ENCODE measurements at regions not wholly inside any gene's neighbourhood (a gene's known extent, or its start where the extent isn't known, plus 50 kb on each side); places are given as distances from the start of the nearest gene placed in this dataset.

GRCh38 chr3:194246709-194247349 lies 104.3 kb downstream of the CPN2 start:
- H3K9me3 Mint-ChIP-seq, result no peaks in the 10 kb centered on the region
- peaks cover 23% of the 10 kb centered on the region for H3K27me3 Mint-ChIP-seq (ENCODE audit: low read depth)
- no peak overlapping the region for H3K27ac Mint-ChIP-seq
- no peak for DNase-seq (ENCODE audit: low spot score)
- intact Hi-C loops (cut with micrococcal nuclease), result no loop called here
- no peaks in the 10 kb centered on the region for H3K36me3 Mint-ChIP-seq (ENCODE audit: low read depth)
- no peak overlapping the region for H3K4me3 Mint-ChIP-seq (ENCODE audit: low read depth)
- peaks cover 4% of the 10 kb centered on the region for H3K4me1 Mint-ChIP-seq (ENCODE audit: low read depth)

- Mint-ChIP-seq H3K36me3 (ENCODE audit: low read depth) (no peaks in the 10 kb centered on the region), H3K4me1 (ENCODE audit: low read depth) (peaks cover 6% of the 10 kb centered on the region), H3K27me3 (ENCODE audit: low read depth) (peaks cover 20% of the 10 kb centered on the region), H3K27ac (no peak overlapping the region), H3K4me3 (ENCODE audit: low read depth) (no peak overlapping the region), H3K9me3 (no peaks in the 10 kb centered on the region)
- no peak for DNase-seq (ENCODE audit: low spot score)
- intact Hi-C loops (cut with micrococcal nuclease), result no loop called here
Measured at GRCh38 chr3:194247350-194247740, 103.8 kb downstream of the CPN2 start.

GRCh38 chr3:194249323-194250097 lies 101.6 kb downstream of the CPN2 start:
- intact Hi-C loops (cut with micrococcal nuclease), result no loop called here
- Mint-ChIP-seq H3K4me3 (ENCODE audit: low read depth) (no peak overlapping the region), H3K4me1 (ENCODE audit: low read depth) (peaks cover 18% of the 10 kb centered on the region), H3K36me3 (ENCODE audit: low read depth) (no peaks in the 10 kb centered on the region), H3K27me3 (ENCODE audit: low read depth) (peaks cover 8% of the 10 kb centered on the region), H3K27ac (no peak overlapping the region), H3K9me3 (no peaks in the 10 kb centered on the region)
- no peak for DNase-seq (ENCODE audit: low spot score)

- H3K9me3 Mint-ChIP-seq, result no peaks in the 10 kb centered on the region
- H3K27me3 Mint-ChIP-seq (ENCODE audit: low read depth), result peaks cover 7% of the 10 kb centered on the region
- H3K27ac Mint-ChIP-seq, result no peak overlapping the region
- H3K4me3 Mint-ChIP-seq (ENCODE audit: low read depth), result no peak overlapping the region
- no peaks in the 10 kb centered on the region for H3K36me3 Mint-ChIP-seq (ENCODE audit: low read depth)
- H3K4me1 Mint-ChIP-seq (ENCODE audit: low read depth), result peaks cover 20% of the 10 kb centered on the region
- DNase-seq (ENCODE audit: low spot score), result no peak
- intact Hi-C loops (cut with micrococcal nuclease), result no loop called here
Measured at GRCh38 chr3:194250098-194251002, 100.8 kb downstream of the CPN2 start.

- Mint-ChIP-seq H3K27me3 (ENCODE audit: low read depth) (peaks cover 7% of the 10 kb centered on the region), H3K36me3 (ENCODE audit: low read depth) (no peaks in the 10 kb centered on the region), H3K9me3 (no peaks in the 10 kb centered on the region), H3K27ac (no peak overlapping the region), H3K4me3 (ENCODE audit: low read depth) (no peak overlapping the region), H3K4me1 (ENCODE audit: low read depth) (peaks cover 27% of the 10 kb centered on the region)
- intact Hi-C loops (cut with micrococcal nuclease), result no loop called here
- DNase-seq (ENCODE audit: low spot score), result no peak
Measured at GRCh38 chr3:194251007-194251406, 100.1 kb downstream of the CPN2 start.

- H3K27me3 Mint-ChIP-seq (ENCODE audit: low read depth), result peaks cover 7% of the 10 kb centered on the region
- no peak overlapping the region for H3K4me3 Mint-ChIP-seq (ENCODE audit: low read depth)
- H3K36me3 Mint-ChIP-seq (ENCODE audit: low read depth), result no peaks in the 10 kb centered on the region
- intact Hi-C loops (cut with micrococcal nuclease), result no loop called here
- no peak overlapping the region for H3K27ac Mint-ChIP-seq
- no peak for DNase-seq (ENCODE audit: low spot score)
- peaks cover 31% of the 10 kb centered on the region for H3K4me1 Mint-ChIP-seq (ENCODE audit: low read depth)
- H3K9me3 Mint-ChIP-seq, result no peaks in the 10 kb centered on the region
Measured at GRCh38 chr3:194251461-194251860, 99.7 kb downstream of the CPN2 start.

GRCh38 chr3:194251891-194252560 lies 99.1 kb downstream of the CPN2 start:
- no peak overlapping the region for H3K27ac Mint-ChIP-seq
- DNase-seq (ENCODE audit: low spot score), result no peak
- no peaks in the 10 kb centered on the region for H3K36me3 Mint-ChIP-seq (ENCODE audit: low read depth)
- no peaks in the 10 kb centered on the region for H3K9me3 Mint-ChIP-seq
- peaks cover 2% of the 10 kb centered on the region for H3K27me3 Mint-ChIP-seq (ENCODE audit: low read depth)
- no peak overlapping the region for H3K4me3 Mint-ChIP-seq (ENCODE audit: low read depth)
- intact Hi-C loops (cut with micrococcal nuclease), result no loop called here
- peaks cover 37% of the 10 kb centered on the region for H3K4me1 Mint-ChIP-seq (ENCODE audit: low read depth)

- Mint-ChIP-seq H3K27me3 (ENCODE audit: low read depth) (peaks cover 2% of the 10 kb centered on the region), H3K9me3 (peaks cover 6% of the 10 kb centered on the region), H3K36me3 (ENCODE audit: low read depth) (peaks cover 1% of the 10 kb centered on the region), H3K4me3 (ENCODE audit: low read depth) (no peak overlapping the region), H3K27ac (no peak overlapping the region), H3K4me1 (ENCODE audit: low read depth) (peaks cover 38% of the 10 kb centered on the region)
- intact Hi-C loops (cut with micrococcal nuclease), result no loop called here
- DNase-seq (ENCODE audit: low spot score), result no peak
Measured at GRCh38 chr3:194253270-194253669, 97.9 kb downstream of the CPN2 start.

- intact Hi-C loops (cut with micrococcal nuclease), result loop anchor here (2.0 kb wide), 1 partner anchor 53 kb away; no protein-coding TSS in a partner anchor
- DNase-seq (ENCODE audit: low spot score), result no peak
- Mint-ChIP-seq H3K36me3 (ENCODE audit: low read depth) (peaks cover 5% of the 10 kb centered on the region), H3K4me1 (ENCODE audit: low read depth) (peaks cover 38% of the 10 kb centered on the region), H3K27ac (no peak overlapping the region), H3K9me3 (peaks cover 10% of the 10 kb centered on the region), H3K27me3 (ENCODE audit: low read depth) (peaks cover 4% of the 10 kb centered on the region), H3K4me3 (ENCODE audit: low read depth) (no peak overlapping the region)
Measured at GRCh38 chr3:194254040-194254439, 97.1 kb downstream of the CPN2 start.

- intact Hi-C loops (cut with micrococcal nuclease), result loop anchor here (2.0 to 5.0 kb wide), 2 partner anchors 51 to 118 kb away; partner anchors contain the start of gene HES1
- H3K4me1 Mint-ChIP-seq (ENCODE audit: low read depth), result peaks cover 38% of the 10 kb centered on the region
- H3K27ac Mint-ChIP-seq, result peak overlapping the region; percentile 61
- peaks cover 2% of the 10 kb centered on the region for H3K27me3 Mint-ChIP-seq (ENCODE audit: low read depth)
- H3K4me3 Mint-ChIP-seq (ENCODE audit: low read depth), result peak overlapping the region; percentile 43
- peaks cover 5% of the 10 kb centered on the region for H3K36me3 Mint-ChIP-seq (ENCODE audit: low read depth)
- peaks cover 10% of the 10 kb centered on the region for H3K9me3 Mint-ChIP-seq
- peak; percentile 69 for DNase-seq (ENCODE audit: low spot score)
Measured at GRCh38 chr3:194255252-194256039, 95.7 kb downstream of the CPN2 start.

- H3K4me3 Mint-ChIP-seq (ENCODE audit: low read depth), result no peak overlapping the region
- peaks cover 5% of the 10 kb centered on the region for H3K36me3 Mint-ChIP-seq (ENCODE audit: low read depth)
- H3K9me3 Mint-ChIP-seq, result peaks cover 10% of the 10 kb centered on the region
- no peak for DNase-seq (ENCODE audit: low spot score)
- H3K27me3 Mint-ChIP-seq (ENCODE audit: low read depth), result peaks cover 2% of the 10 kb centered on the region
- intact Hi-C loops (cut with micrococcal nuclease), result loop anchor here (5.0 kb wide), 1 partner anchor 119 kb away; the partner anchor contains the start of gene HES1
- peaks cover 34% of the 10 kb centered on the region for H3K4me1 Mint-ChIP-seq (ENCODE audit: low read depth)
- H3K27ac Mint-ChIP-seq, result no peak overlapping the region
Measured at GRCh38 chr3:194256040-194256945, 94.8 kb downstream of the CPN2 start.

All from activated T-helper 2 cell treated with anti-CD3 and anti-CD28 coated beads, Interferon-gamma antibody, Interleukin-2, Interleukin-4, amounts not matched to agents 10 μg/mL and 5 μg/mL and 100 μg/mL, durations not matched to agents 14 hours and 24 hours and 36 hours (primary cell).